ENCODE measurements at regions not wholly inside any gene's neighbourhood (a gene's known extent, or its start where the extent isn't known, plus 50 kb on each side); places are given as distances from the start of the nearest gene placed in this dataset.

- no peak overlapping the region for H3K4me3 ChIP-seq (ENCODE audit: low read depth, low read length)
- H3K36me3 ChIP-seq (ENCODE audit: control insufficient read depth, insufficient read depth, low read length) = no peaks in the 10 kb centered on the region
- POLR2A ChIA-PET = no interaction called here
- no peak for TF ChIP-seq CTCF (IDR thresholded peaks at IDR 0.05; ENCODE audit: insufficient read depth, low read depth, low read length)
- no peak for DNase-seq (ENCODE audit: low read depth)
- H3K27me3 ChIP-seq (ENCODE audit: control insufficient read depth, insufficient read depth, low read length) = peaks cover 1% of the 10 kb centered on the region; the same call in 1 of the 2 replicates
- CTCF ChIA-PET = interaction anchor here (1.5 kb wide), 1 partner anchor 10 kb away, joined by 4 read pairs; no protein-coding TSS in a partner anchor
Measured at GRCh38 chr5:68722357-68722756, 371.5 kb upstream of the SLC30A5 start.

- Histone ChIP-seq H3K4me3 (ENCODE audit: low read depth, low read length) (no peak overlapping the region), H3K36me3 (ENCODE audit: control insufficient read depth, insufficient read depth, low read length) (no peaks in the 10 kb centered on the region), H3K27me3 (ENCODE audit: control insufficient read depth, insufficient read depth, low read length) (peaks cover 1% of the 10 kb centered on the region; the same call in 1 of the 2 replicates)
- no peak for DNase-seq (ENCODE audit: low read depth)
- ChIA-PET CTCF (no interaction called here), POLR2A (no interaction called here)
- TF ChIP-seq CTCF (IDR thresholded peaks at IDR 0.05; ENCODE audit: insufficient read depth, low read depth, low read length) = no peak
Measured at GRCh38 chr5:68725905-68726683, 367.7 kb upstream of the SLC30A5 start.

GRCh38 chr5:68727931-68728330 is 365.9 kb upstream of the SLC30A5 start:
- H3K27me3 ChIP-seq (ENCODE audit: control insufficient read depth, insufficient read depth, low read length) = peaks cover 1% of the 10 kb centered on the region; the same call in 1 of the 2 replicates
- no peak overlapping the region for H3K4me3 ChIP-seq (ENCODE audit: low read depth, low read length)
- CTCF ChIA-PET = no interaction called here
- no peak for DNase-seq (ENCODE audit: low read depth)
- no peaks in the 10 kb centered on the region for H3K36me3 ChIP-seq (ENCODE audit: control insufficient read depth, insufficient read depth, low read length)
- POLR2A ChIA-PET = interaction anchor here (0.6 kb wide), 1 partner anchor 196 kb away, joined by 3 read pairs; no protein-coding TSS in a partner anchor
- no peak for TF ChIP-seq CTCF (IDR thresholded peaks at IDR 0.05; ENCODE audit: insufficient read depth, low read depth, low read length)

GRCh38 chr5:68729678-68730077 is 364.1 kb upstream of the SLC30A5 start:
- no peak for DNase-seq (ENCODE audit: low read depth)

More at GRCh38 chr5:68729678-68730077, 364.1 kb upstream of the SLC30A5 start:
- Histone ChIP-seq H3K36me3 (ENCODE audit: control insufficient read depth, insufficient read depth, low read length) (no peaks in the 10 kb centered on the region), H3K4me3 (ENCODE audit: low read depth, low read length) (no peak overlapping the region), H3K27me3 (ENCODE audit: control insufficient read depth, insufficient read depth, low read length) (peaks cover 1% of the 10 kb centered on the region; the same call in 1 of the 2 replicates)
- ChIA-PET CTCF (no interaction called here), POLR2A (no interaction called here)
- TF ChIP-seq CTCF (IDR thresholded peaks at IDR 0.05; ENCODE audit: insufficient read depth, low read depth, low read length) = no peak

Data from BJ (cell line).